Tibial nerve (tissue), 4 donors: ENCODE measurements at regions not wholly inside any gene's neighbourhood (a gene's known extent, or its start where the extent isn't known, plus 50 kb on each side); places are given as distances from the start of the nearest gene placed in this dataset.

Source experiments
- EP300 ChIP-seq, 2 donors: sonication (generic); formaldehyde crosslinking; IDR thresholded peaks; one replicate each; pipeline ENCODE4 v1.6.1; 2017; ENCODE audit warnings: antibody characterized with exemption in 2 of 2, mild to moderate bottlenecking in 1 of 2
- POLR2A ChIP-seq, 2 donors: fragments of 450-650 bp; IDR thresholded peaks; one replicate each; pipeline ENCODE4 v1.6.1; 2017; ENCODE audit warnings: antibody characterized with exemption in 2 of 2, mild to moderate bottlenecking in 2 of 2, moderate library complexity in 2 of 2
- TF ChIP-seq, protein P1 (sequence below), 5 experiments: fragments of 200-600 bp in 3 of 5; fragments of 450-650 bp in 2 of 5; sonication (generic) in 3 of 5; IDR thresholded peaks; one replicate each; pipeline ENCODE4 v1.5.1; 2016 to 2019; ENCODE audit warnings: antibody characterized with exemption in 5 of 5, mild to moderate bottlenecking in 3 of 5, moderate library complexity in 2 of 5

DNA sequence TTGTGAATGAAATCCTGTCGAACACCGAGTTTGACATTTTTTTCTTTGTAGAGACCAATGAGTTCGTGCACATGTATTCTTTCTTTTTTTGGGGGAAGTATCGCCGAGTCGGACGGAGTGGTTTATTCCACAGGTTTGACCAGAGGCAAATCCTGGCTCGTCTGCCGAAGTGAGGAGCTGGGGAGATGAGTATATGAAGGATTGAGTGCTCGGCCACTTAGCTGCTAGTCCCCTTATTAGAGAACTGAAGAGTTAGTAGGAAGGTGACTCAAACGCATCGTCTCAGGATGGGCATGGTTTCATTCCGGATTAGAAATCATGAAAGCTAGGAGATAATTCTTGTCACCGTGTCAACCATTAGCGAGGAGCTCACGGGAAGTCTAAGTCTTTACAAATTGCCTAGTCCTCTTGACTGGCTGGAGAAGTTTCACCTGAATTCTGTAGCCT lies 154.7 kb upstream of the GOLIM4 start:
- TF ChIP-seq POLR2A (IDR thresholded peaks at IDR 0.05) = no peak
- TF ChIP-seq, protein P1, sequence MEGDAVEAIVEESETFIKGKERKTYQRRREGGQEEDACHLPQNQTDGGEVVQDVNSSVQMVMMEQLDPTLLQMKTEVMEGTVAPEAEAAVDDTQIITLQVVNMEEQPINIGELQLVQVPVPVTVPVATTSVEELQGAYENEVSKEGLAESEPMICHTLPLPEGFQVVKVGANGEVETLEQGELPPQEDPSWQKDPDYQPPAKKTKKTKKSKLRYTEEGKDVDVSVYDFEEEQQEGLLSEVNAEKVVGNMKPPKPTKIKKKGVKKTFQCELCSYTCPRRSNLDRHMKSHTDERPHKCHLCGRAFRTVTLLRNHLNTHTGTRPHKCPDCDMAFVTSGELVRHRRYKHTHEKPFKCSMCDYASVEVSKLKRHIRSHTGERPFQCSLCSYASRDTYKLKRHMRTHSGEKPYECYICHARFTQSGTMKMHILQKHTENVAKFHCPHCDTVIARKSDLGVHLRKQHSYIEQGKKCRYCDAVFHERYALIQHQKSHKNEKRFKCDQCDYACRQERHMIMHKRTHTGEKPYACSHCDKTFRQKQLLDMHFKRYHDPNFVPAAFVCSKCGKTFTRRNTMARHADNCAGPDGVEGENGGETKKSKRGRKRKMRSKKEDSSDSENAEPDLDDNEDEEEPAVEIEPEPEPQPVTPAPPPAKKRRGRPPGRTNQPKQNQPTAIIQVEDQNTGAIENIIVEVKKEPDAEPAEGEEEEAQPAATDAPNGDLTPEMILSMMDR (IDR thresholded peaks at IDR 0.05) = no peak
- no peak for TF ChIP-seq EP300 (IDR thresholded peaks at IDR 0.05)
